Left kidney (tissue), 1 donor: ENCODE measurements at regions not wholly inside any gene's neighbourhood (a gene's known extent, or its start where the extent isn't known, plus 50 kb on each side); places are given as distances from the start of the nearest gene placed in this dataset.

Experiments used
- DNase-seq: peaks from one replicate; pipeline ENCODE4 v3.0.0-alpha.2; 2013

GRCh38 chrX:104306180-104306579, 51.4 kb upstream of the ESX1 start:
- DNase-seq = no peak
